DMS53 treated with DMSO at 0.1 percent for 48 hours (cell line): ENCODE measurements at regions not wholly inside any gene's neighbourhood (a gene's known extent, or its start where the extent isn't known, plus 50 kb on each side); places are given as distances from the start of the nearest gene placed in this dataset.
A peak's percentile ranks its signal among the peaks of the same experiment; 100 is the strongest.

Experiments used
- DNase-seq: peaks from one replicate; lab custom pipeline; 2025; ENCODE audit not compliant: unreplicated experiment; lab: John Stamatoyannopoulos, UW

DNA sequence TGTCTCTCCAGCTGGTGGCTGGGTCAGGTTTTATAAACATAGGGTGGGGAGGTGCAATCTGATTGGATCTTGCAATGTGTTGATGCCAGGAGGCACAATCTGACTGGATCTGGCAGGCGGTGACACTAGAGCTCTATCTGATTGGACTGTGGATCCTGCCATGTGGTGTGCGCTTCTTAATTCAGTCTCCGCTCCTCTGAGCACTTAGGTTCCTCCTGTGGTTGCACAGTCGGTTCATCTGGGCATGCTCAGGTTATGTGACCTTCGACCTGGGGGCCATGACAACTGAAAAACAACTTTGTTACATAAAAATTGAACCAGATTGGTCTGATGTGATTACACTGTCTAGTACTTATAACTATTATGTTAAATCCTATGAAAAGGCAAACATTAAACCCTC lies 127.1 kb upstream of the SVIL start:
- no peak for DNase-seq

DNA sequence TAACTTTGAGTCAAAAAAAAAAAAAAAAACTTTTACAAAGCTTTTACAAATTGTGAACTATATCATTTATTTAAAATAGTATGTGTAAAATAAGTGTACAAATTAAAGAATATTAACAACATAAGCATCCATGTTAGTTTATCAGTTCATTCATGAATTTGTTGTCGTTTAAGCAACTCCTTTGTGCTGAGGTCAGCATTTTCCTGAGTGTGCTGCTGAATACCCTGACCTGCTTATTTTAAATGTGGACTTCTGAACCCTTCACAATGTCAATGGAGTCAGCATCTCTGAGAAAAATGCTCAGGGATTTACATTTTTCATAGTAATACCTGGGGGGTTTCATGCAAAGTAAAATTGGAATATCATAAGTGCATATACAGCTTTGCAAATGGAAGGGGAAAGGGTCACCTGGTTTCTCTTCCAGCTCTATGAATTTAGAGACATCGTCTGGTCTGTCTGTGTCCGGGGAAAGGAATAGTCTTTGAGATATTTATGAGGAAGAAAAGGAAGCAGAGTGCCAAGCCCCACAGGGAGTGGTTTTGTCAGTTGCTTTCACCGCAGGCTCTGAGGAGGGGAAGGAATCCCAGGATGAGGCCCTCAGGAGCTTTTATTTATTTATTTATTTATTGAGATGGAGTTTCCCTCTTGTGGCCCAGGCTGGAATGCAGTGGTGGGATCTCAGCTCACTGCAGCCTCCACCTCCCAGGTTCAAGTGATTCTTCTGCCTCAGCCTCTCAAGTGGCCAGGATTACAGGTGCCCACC lies 125.5 kb upstream of the SVIL start:
- no peak for DNase-seq

DNA sequence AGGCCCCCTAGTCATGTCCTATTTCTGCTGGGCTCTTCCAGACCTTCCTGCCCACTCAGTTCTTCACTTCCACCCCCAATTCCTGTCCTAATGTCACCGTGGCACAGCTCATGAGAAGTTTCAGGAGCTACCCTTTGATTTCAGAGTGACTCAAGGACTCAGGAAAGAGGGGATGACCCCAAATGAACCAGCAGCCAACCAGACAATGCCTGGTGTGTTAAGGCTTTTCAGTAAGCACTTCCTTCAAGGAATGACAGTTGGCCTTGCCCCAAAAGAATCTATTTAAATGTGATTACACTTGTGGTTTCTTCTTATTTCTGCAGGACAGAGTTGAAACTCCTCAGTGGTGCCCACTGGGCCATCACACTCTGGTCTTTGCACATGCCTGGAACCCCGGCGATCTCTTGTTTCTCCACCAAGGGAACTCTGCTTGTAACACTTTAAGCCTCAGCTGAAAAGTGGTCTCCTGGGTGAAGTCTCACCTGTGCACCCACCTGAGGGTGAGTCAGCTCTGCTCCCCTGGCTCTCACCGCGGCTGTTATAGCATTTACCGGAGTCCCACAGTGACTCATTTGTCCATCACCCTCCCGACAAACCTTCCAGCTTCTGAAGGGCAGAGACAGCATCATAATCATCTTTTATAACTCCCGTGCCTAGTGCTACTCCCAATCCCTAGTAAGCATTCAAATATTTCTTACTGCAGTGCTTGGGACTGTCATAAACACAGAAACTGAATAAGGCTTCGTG lies 123.0 kb upstream of the SVIL start:
- DNase-seq, result no peak

DNA sequence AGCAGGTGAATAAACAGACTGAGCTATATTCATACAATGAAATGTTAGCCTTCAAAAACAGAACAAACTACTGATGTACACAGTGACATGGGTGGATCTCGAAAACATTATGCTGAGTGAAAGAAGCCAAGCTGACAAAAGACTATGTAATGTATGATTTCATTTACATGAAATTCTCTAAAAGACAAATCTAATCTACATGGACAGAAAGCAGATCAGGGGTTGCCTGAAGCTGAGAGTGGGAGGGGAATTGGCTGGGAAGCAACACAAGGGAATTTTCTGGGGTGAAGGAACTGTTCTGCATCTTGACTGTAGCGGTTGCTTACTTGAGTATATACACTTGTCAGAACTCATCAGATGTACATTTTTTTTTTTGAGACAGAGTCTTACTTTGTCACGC lies 121.7 kb upstream of the SVIL start:
- no peak for DNase-seq

DNA sequence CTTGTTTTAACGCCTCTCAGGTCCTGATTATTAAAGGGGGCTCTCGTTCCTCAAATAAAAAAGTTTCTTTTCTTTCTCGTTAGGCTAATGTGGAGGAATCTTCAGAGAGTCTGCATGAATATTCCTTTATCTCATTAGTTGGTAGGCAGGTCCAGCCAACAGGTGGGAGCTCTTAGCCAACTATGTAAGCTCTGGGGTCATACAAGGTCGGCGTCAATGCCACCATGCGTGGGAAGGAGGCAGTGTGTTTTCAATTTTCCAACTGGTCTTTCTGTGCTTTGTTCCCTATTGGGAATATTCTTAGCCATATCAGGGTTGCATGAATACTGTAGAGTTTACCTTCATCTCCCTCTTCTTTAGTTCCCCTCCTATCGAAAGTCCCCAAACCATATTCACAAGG lies 118.5 kb upstream of the SVIL start:
- no peak for DNase-seq

DNA sequence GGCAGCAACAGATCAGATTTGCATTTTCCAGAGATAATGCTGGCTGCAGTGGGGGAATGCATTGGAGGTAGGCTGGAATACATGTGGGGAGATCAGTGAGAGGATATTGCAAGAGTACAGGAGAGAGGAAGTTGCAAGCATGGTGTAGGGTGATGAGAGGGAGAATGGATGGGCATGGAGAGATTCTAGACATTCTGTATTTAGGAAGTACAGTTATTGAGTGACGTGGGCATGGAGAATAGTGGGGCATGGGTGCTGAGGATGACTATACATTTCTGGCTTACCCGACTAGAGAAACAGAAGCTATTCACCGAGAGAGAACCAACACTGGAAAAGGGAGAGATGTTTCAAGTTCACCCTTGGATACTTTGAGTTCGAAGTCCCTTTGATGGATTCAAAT lies 116.9 kb upstream of the SVIL start:
- DNase-seq, result no peak

DNA sequence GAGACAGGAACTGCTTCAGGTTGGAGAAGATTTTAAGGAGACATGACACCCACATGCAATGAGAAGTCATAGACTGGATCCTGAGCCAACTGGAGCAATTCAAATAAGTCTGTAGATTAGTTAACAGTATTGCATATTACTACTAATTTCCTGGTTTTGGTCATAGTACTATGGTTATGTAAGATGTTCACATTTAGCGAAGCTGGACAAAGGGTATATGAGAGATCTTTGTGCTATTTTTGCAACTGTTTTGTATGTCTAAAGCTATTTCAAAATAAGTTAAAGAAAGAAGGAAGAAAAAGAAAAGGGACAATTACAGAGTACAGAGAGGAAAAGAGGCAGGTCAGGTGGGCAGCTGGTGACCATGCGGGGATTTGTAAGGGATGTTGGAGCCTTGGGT lies 116.5 kb upstream of the SVIL start:
- DNase-seq, result no peak

DNA sequence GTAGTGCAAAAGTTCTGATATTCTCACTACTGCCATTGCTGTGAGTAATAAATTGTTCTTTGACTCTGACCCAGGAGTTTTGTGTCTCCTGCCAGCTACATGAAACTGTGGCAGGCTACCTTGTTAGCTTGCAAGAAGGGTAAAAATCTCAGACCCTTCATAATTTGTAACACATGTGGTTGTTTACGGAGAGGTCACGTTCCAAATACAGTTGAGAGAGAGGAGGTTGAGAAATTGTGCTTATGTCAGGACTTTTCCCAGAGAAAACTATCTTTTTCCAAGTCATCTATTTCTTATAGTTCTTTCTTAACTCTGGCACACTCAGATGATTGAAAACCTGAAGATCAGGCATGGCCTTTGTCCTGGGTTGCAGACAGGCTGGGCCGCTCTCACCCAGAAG lies 114.4 kb upstream of the SVIL start:
- DNase-seq, result no peak

DNA sequence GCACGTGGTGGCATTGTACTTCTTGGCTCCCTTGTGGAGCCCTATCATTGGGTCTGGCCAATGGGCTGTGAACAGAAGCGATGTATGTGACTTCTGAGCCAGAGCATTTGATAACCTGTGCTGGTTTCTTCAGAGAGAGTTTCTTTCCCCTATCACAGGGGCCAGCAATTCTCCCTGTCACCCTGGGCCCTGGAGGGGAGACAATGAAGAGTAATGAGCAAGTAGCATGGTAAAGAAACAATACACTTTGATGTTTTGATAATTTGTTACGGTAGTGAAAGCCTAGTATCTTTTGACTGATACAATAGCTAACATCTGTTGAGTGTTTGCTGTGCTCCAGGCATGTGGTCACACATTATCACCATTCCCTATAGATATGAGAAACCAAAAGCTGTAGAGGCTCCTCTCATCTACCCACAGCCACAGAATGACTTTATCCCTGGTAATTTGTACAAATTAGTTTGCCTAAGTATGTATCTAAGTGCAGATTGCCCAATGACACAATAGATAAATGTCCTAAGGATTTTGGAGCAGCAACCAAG lies 113.4 kb upstream of the SVIL start:
- DNase-seq, result no peak

DNA sequence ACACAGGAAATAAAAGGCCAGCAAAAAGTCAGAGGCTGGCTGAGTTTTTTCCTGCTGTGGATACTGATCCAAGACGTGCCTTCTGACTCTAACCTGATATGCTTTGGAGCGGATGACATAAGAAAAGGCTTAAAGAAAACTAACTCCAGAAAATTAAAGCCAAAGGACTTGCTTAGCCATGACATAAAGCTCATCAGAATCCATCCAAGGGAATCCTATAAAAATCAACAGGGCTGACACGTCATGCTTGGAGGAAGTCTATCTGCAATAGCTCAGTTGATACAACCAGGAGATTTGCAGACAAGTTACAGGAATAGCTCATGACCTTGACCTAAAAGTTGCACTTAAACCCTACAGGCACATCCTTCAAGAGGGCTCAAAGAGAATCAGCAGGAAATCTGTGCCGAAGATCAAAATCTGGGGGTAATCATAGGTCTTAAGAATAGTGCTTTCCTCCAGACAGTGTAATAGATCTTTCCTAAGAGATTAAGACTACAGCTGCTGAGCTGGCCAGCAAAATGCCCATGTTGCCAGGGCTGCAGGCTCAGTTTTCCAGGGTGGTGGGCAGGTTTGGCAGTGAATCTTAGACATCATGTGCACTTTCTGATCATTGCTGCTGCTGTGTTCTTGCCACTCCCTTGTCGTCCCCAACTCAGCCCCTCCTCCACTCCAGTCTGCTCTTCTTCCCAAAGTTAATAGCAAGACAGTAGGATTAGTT lies 111.5 kb upstream of the SVIL start:
- DNase-seq, result no peak

DNA sequence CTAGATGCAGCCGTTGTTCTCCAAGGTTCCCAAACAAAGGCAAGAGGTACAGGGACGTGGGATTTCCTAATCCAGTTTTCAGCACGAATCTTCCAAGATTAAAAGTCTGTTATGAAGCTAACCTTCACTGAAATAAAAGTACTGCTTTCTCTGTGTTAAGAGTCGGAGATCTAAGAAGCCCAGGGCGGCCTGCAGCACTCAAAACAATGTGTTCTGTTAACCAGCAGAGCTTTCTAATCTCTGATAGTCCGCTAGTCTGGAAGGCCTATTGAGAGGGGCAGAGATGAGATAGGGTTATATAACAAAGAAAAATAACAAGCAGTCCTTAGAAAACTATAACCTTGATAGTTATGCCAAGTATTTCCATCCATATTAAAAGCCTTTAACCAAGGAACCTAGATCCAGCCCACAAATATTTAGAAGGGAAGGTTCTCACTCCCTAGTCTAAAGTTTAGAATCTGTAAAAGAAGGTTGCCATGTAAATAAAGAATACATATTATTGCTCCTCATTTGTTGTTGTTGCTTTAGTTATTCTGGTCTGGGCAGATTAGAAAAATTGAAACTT lies 106.3 kb upstream of the SVIL start:
- DNase-seq, result no peak

DNA sequence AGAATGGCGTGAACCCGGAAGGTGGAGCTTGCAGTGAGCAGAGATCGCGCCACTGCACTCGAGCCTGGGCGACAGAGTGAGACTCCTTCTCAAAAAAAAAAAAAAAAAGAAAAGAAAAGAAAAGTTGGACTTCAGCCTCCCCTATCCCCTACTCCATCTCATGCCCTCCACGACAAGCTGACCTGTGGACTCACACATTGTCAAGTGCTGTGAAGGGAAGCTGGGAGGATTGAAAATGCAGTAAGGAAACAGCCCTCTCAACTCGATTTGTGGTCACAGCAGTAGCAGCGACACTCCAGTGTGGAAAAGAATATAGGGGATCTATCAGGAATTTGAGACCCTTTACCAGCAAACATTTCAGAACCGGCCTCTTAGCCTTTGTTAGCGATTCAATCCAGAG lies 103.6 kb upstream of the SVIL start:
- no peak for DNase-seq

DNA sequence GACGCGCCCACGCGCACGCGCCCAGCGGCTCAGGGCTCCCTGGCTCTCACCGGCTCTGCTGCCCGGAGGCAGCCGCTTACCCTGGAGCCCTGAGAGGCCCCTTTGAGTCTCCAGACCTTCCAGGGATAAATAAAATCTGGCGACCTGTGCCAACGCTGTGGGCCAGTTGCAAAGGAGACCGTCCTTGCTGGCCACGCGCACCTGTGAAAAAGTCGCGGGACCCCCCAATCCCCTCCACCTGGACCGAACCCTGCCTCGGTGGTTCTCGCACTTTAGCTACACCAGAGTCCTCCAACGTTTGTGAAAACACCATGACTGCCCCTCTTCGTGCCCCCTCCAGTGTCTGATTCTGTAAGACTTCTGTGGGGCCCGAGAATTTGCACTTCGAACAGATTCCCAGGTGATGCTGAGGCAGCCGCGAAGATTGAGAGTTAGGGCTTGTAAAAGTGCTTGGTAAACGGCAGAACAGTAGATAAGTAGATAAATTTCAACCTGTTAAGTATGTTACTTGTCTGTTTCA lies 102.4 kb upstream of the SVIL start:
- DNase-seq, result no peak

DNA sequence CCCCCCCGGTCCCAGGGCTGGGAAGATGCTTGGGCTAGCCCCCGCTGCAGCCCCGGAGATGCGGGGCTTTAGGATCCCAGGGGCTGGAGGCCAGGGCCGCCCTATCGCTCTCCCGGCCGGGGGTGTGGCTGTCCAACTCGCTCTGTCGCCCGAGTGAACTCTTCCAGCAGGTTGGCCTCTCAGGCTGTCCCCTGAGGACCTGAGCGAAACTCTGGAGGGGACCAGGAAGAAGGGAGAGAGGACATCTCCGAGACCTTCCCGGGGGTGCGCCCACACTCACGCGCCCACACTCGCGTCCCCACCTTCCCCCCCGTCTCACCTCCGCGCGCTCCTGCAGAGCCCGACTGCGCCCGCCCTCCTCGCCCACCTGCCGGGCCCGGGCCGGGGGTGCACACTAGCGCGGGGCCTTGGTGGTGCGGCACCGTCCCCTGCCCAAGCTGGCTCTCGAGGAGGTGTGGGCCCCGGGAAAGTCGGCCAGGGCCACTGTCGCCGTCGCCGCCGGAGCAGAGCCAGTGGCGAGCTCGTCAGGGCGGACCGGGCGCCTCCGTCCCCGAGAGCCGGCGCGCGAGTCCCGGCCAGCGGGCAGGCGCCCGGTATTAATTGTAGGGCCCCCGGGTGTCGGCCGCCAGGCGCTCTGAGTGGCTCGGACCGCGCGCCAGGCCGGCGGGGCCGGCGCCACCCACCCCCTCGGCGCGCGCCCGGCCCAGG lies 101.7 kb upstream of the SVIL start:
- peak; percentile 51 for DNase-seq

DNA sequence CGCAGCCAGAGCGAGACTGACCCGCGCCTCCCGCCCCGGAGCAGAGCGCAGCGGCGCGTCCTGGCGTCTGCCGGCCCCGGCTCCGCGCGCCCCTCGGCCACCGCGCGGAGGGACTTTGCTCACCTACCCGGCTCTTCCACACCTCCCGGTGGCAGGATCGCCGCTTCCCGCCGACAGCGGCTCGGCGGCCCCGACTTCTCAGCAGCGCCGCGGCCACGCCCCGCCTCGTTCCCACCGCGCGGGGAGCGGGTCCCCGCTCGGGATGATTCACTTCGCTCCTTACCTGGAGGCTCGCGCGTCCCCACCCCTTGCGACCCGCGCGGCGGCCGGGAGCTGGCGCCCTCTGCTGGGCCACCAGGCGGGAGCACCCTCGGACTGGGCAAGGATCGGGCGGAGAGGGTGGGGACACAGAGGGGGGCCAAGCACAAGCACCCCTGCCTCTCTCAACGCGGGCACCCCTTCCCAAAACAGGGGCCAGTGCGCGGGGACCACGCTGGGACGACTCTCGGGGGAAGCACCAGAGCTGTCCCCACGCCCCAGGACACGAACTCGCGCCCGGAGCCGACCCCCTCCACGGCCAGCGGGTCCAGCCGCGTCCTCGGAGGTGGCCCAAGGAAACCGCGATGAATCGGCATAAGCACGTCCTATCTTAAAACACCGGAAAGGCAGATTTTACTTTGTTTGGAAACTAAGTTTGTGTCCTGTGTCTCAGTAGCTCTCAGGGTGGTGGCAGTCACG lies 101.0 kb upstream of the SVIL start:
- peak; percentile 61 for DNase-seq

DNA sequence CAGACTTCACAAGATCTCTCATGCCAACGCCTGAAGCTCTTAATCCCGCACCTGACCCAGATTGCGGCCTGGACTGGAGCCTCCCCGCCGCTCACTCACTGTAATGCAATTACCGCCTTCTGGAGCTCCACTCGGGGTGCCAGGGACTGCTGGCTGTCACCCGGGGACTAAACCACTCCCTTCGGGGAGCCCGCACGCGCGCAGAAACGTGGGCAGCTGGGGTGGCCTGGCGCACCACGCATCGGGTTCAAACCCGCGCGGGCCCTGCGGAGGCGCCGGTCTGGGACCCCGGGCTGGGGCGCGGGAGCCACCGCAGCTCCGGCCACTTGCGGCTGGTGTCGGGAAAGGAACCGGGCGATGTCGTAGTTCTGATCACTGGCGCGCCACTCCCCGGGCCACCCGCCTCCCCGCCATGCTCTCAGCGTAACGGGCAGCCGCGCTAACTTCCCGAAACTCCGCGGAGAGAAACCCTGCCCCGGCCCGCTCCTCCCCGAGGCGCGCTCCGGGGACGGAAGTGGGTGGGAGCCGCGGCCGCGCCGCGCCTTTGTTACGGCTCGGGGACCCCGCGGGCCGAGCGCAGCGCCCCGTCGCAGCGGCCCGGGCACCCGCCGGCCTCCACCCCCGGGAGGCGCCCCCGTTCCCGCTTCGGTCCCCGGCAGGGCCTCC lies 100.3 kb upstream of the SVIL start:
- DNase-seq, result peak; percentile 26

DNA sequence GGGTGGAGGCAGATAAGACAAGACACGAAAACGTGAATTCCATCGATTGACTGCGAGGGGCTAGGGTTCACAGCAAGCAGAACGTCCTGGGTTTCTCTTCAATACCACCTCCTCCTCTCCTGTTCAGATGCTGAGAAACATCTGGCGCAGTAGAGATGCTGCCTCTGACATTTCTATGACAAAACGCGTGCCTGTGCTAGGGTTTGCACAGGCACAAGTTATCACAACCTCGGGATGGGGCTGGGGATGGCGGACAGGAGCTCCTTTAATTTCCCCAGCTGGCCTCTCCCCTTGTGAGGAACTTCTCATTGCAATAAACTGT lies 99.8 kb upstream of the SVIL start:
- DNase-seq, result no peak

DNA sequence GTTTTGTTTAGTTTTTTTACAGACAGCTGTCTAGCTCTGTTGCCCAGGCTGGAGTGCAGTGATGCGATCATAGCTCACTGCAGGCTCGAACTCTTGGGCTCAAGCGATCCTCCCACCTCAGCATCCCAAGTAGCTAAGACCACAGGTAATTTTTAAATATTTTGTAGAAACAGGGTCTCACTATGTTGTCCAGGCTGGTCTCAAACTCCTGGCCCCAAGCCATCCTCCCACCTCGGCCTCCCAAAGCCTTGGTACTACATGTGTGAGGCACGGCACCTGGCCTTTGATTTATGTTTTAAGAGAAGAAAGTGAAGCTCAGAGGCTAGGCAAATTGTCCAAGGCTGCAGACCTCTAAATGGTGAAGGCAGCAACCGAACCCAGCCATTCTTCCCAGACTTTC lies 98.6 kb upstream of the SVIL start:
- DNase-seq, result no peak

DNA sequence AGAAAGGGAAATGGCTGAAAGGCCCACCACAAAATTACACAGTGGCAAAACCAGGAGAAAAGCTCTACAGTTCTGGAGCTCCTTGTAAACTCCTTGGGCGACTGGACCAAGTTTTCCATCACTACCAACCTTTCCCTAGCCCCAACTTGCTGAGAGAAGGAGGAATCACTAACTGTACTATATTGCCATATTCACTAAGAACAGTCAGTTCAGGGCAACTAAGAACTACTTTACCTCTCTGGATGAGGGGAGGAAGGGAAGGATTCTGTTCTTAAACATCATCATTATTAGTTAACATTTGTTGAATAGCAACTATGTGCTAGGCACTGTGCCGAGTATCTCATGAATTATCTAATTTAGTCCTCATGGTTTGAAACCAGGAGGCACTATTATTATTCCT lies 98.1 kb upstream of the SVIL start:
- no peak for DNase-seq

DNA sequence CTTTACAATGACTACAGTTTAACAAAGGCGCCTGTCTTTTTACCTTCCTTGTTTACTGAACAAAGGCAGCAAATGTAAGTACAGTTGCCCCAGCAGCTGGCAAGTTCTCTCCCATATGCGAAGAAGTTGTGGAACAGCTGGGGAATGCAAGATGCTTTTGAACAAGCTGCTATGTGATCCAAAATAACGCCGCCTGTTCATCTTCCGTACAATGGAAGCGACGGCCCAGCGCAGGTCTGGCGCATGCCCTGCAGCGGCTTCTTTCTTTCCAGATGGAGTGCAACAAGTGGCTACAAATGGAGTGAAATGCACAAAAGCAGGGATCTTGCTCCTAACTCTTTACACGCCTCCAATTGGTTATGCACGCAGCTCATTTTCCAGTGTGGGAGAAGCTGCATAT lies 97.0 kb upstream of the SVIL start:
- DNase-seq, result no peak
